Amygdala (tissue), 56 donors: ENCODE measurements at regions not wholly inside any gene's neighbourhood (a gene's known extent, or its start where the extent isn't known, plus 50 kb on each side); places are given as distances from the start of the nearest gene placed in this dataset.
"Not testable (repeated sequence)": the region's sequence is repeated elsewhere in the genome, so short reads cannot be mapped to it uniquely, and the experiment has no call there.

Experiments
- DNase-seq, 56 donors: peaks; one replicate each; lab custom pipeline; 2025; lab: John Stamatoyannopoulos, UW

- DNase-seq = no peak
Observed at GRCh38 chr6:72530152-72530551, 91.7 kb upstream of the KCNQ5 start.

- no peak for DNase-seq
Observed at GRCh38 chr6:72530750-72531149, 91.1 kb upstream of the KCNQ5 start.

GRCh38 chr6:72533606-72534005, 88.3 kb upstream of the KCNQ5 start:
- no peak for DNase-seq

GRCh38 chr6:72534236-72534635, 87.6 kb upstream of the KCNQ5 start:
- DNase-seq = no peak

- no peak for DNase-seq
Observed at GRCh38 chr6:72535124-72535523, 86.7 kb upstream of the KCNQ5 start.

- no peak for DNase-seq
Observed at GRCh38 chr6:72547020-72547419, 74.8 kb upstream of the KCNQ5 start.

GRCh38 chr6:72551470-72551869, 70.4 kb upstream of the KCNQ5 start:
- no peak for DNase-seq

- DNase-seq = no peak
Observed at GRCh38 chr6:72552938-72553337, 68.9 kb upstream of the KCNQ5 start.

GRCh38 chr6:72553531-72554511, 68.0 kb upstream of the KCNQ5 start:
- DNase-seq = no peak

GRCh38 chr6:72554761-72555221, 67.1 kb upstream of the KCNQ5 start:
- DNase-seq = no peak

- no peak for DNase-seq
Observed at GRCh38 chr6:72559067-72559466, 62.8 kb upstream of the KCNQ5 start.

GRCh38 chr6:72559555-72559954, 62.3 kb upstream of the KCNQ5 start:
- DNase-seq = no peak

- no peak for DNase-seq
Observed at GRCh38 chr6:72560721-72561593, 60.9 kb upstream of the KCNQ5 start.

- no peak for DNase-seq
Observed at GRCh38 chr6:72561629-72562028, 60.2 kb upstream of the KCNQ5 start.

GRCh38 chr6:72564231-72564630, 57.6 kb upstream of the KCNQ5 start:
- no peak for DNase-seq

GRCh38 chr6:72571993-72572392, 49.9 kb upstream of the KCNQ5 start:
- not testable (repeated sequence) for DNase-seq
